ENCODE measurements at regions not wholly inside any gene's neighbourhood (a gene's known extent, or its start where the extent isn't known, plus 50 kb on each side); places are given as distances from the start of the nearest gene placed in this dataset.

GRCh38 chr13:68027306-68027705, 797.2 kb upstream of the PCDH9 start:
- no peak for ATAC-seq
- H3K27me3 Mint-ChIP-seq, result no peaks in the 10 kb centered on the region
- H3K27ac Mint-ChIP-seq, result no peak overlapping the region
- no peak overlapping the region for H3K4me3 Mint-ChIP-seq
- CTCF ChIA-PET, result no interaction called here
- peaks cover 17% of the 10 kb centered on the region for H3K9me3 Mint-ChIP-seq
- H3K4me1 Mint-ChIP-seq (ENCODE audit: low read depth), result no peaks in the 10 kb centered on the region
- no peaks in the 10 kb centered on the region for H3K36me3 Mint-ChIP-seq (ENCODE audit: low read depth)
- POLR2A ChIA-PET, result no interaction called here
- DNase-seq, result no peak
- intact Hi-C loops (cut with micrococcal nuclease), result no loop called here
- TF ChIP-seq, protein P1, sequence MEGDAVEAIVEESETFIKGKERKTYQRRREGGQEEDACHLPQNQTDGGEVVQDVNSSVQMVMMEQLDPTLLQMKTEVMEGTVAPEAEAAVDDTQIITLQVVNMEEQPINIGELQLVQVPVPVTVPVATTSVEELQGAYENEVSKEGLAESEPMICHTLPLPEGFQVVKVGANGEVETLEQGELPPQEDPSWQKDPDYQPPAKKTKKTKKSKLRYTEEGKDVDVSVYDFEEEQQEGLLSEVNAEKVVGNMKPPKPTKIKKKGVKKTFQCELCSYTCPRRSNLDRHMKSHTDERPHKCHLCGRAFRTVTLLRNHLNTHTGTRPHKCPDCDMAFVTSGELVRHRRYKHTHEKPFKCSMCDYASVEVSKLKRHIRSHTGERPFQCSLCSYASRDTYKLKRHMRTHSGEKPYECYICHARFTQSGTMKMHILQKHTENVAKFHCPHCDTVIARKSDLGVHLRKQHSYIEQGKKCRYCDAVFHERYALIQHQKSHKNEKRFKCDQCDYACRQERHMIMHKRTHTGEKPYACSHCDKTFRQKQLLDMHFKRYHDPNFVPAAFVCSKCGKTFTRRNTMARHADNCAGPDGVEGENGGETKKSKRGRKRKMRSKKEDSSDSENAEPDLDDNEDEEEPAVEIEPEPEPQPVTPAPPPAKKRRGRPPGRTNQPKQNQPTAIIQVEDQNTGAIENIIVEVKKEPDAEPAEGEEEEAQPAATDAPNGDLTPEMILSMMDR (IDR thresholded peaks at IDR 0.05), result no peak

GRCh38 chr13:68026077-68026476, 795.9 kb upstream of the PCDH9 start:
- H3K4me3 Mint-ChIP-seq, result no peak overlapping the region
- intact Hi-C loops (cut with micrococcal nuclease), result no loop called here
- H3K36me3 Mint-ChIP-seq (ENCODE audit: low read depth), result no peaks in the 10 kb centered on the region
- H3K9me3 Mint-ChIP-seq, result peaks cover 22% of the 10 kb centered on the region
- no peak overlapping the region for H3K27ac Mint-ChIP-seq
- POLR2A ChIA-PET, result no interaction called here
- no peaks in the 10 kb centered on the region for H3K4me1 Mint-ChIP-seq (ENCODE audit: low read depth)
- DNase-seq (no peak), ATAC-seq (no peak)
- CTCF ChIA-PET, result no interaction called here
- H3K27me3 Mint-ChIP-seq, result no peaks in the 10 kb centered on the region
- TF ChIP-seq, protein P1 (IDR thresholded peaks at IDR 0.05), result no peak

- H3K27ac Mint-ChIP-seq, result no peak overlapping the region
- H3K36me3 Mint-ChIP-seq (ENCODE audit: low read depth), result no peaks in the 10 kb centered on the region
- CTCF ChIA-PET, result no interaction called here
These were observed 795.5 kb upstream of the PCDH9 start for GRCh38 chr13:68025604-68026003.

GRCh38 chr13:68023838-68024581, 793.9 kb upstream of the PCDH9 start:
- Mint-ChIP-seq H3K9me3 (peaks cover 21% of the 10 kb centered on the region), H3K4me3 (no peak overlapping the region), H3K27me3 (no peaks in the 10 kb centered on the region), H3K36me3 (ENCODE audit: low read depth) (no peaks in the 10 kb centered on the region), H3K4me1 (ENCODE audit: low read depth) (no peaks in the 10 kb centered on the region), H3K27ac (no peak overlapping the region)
- ATAC-seq (no peak), DNase-seq (no peak)
- CTCF ChIA-PET, result no interaction called here
- intact Hi-C loops (cut with micrococcal nuclease), result no loop called here
- TF ChIP-seq, protein P1 (IDR thresholded peaks at IDR 0.05), result no peak
- POLR2A ChIA-PET, result no interaction called here

More at GRCh38 chr13:68025604-68026003, 795.5 kb upstream of the PCDH9 start:
- H3K9me3 Mint-ChIP-seq, result peaks cover 25% of the 10 kb centered on the region
- no peaks in the 10 kb centered on the region for H3K4me1 Mint-ChIP-seq (ENCODE audit: low read depth)
- H3K27me3 Mint-ChIP-seq, result no peaks in the 10 kb centered on the region
- DNase-seq, result no peak
- no peak for ATAC-seq
- no peak overlapping the region for H3K4me3 Mint-ChIP-seq
- intact Hi-C loops (cut with micrococcal nuclease), result no loop called here
- TF ChIP-seq, protein P1 (IDR thresholded peaks at IDR 0.05), result no peak
- POLR2A ChIA-PET, result no interaction called here

- no peak overlapping the region for H3K4me3 Mint-ChIP-seq
These were observed 789.8 kb upstream of the PCDH9 start for GRCh38 chr13:68019901-68020300.

More at GRCh38 chr13:68019901-68020300, 789.8 kb upstream of the PCDH9 start:
- no peaks in the 10 kb centered on the region for H3K4me1 Mint-ChIP-seq (ENCODE audit: low read depth)
- no peaks in the 10 kb centered on the region for H3K36me3 Mint-ChIP-seq (ENCODE audit: low read depth)
- POLR2A ChIA-PET, result no interaction called here
- DNase-seq (no peak), ATAC-seq (no peak)
- CTCF ChIA-PET, result no interaction called here
- TF ChIP-seq, protein P1 (IDR thresholded peaks at IDR 0.05), result no peak
- H3K27ac Mint-ChIP-seq, result no peak overlapping the region
- intact Hi-C loops (cut with micrococcal nuclease), result no loop called here
- H3K27me3 Mint-ChIP-seq, result no peaks in the 10 kb centered on the region
- H3K9me3 Mint-ChIP-seq, result peaks cover 18% of the 10 kb centered on the region

Measured in activated CD8-positive, alpha-beta T cell treated with anti-CD3 and anti-CD28 coated beads for 36 hours (primary cell).